CD1c-positive myeloid dendritic cell (primary cell): ENCODE measurements at regions not wholly inside any gene's neighbourhood (a gene's known extent, or its start where the extent isn't known, plus 50 kb on each side); places are given as distances from the start of the nearest gene placed in this dataset.
"Not testable (repeated sequence)": the region's sequence is repeated elsewhere in the genome, so short reads cannot be mapped to it uniquely, and the experiment has no call there.

Experiments
- DNase-seq: peaks from one replicate; pipeline ENCODE4 v3.0.0-alpha.2; 2016; ENCODE audit errors: extremely low spot score

GRCh38 chr7:66574768-66575167 is 53.9 kb upstream of the KCTD7 start:
- not testable (repeated sequence) for DNase-seq

GRCh38 chr7:66575398-66575797 is 53.3 kb upstream of the KCTD7 start:
- DNase-seq = no peak

- no peak for DNase-seq
Measured at GRCh38 chr7:66576646-66577045, 52.0 kb upstream of the KCTD7 start.
